AG20443 (cell line): ENCODE measurements at regions not wholly inside any gene's neighbourhood (a gene's known extent, or its start where the extent isn't known, plus 50 kb on each side); places are given as distances from the start of the nearest gene placed in this dataset.
"Not testable (repeated sequence)": the region's sequence is repeated elsewhere in the genome, so short reads cannot be mapped to it uniquely, and the experiment has no call there.

Experiments
- DNase-seq: peaks from one replicate; pipeline ENCODE4 v3.0.0; 2012; ENCODE audit warnings: low spot score, mixed read lengths

DNA sequence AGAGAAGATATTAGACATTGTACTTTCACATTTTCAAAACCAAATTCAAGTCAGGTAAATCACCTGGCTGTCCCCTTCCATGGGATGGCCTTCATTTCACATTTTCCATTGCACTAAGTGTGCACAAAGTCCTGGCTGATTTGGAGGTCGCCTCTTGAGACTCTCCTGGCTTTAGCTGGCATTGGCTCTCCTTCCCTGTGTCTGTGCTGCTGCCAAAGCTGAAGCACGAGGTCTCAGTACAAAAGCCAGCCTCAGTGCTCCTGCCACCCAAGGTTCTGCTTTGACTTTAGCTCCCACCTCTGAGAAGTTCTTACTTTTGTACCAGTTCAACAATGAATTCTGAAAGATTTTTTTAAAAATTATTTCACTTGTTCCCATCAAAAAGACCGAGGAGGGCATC lies 289.2 kb upstream of the CNR1 start:
- DNase-seq, result no peak

- no peak for DNase-seq
Measured at GRCh38 chr6:88454658-88455057, 288.5 kb upstream of the CNR1 start.

- DNase-seq, result no peak
Measured at GRCh38 chr6:88449770-88450169, 283.6 kb upstream of the CNR1 start.

DNA sequence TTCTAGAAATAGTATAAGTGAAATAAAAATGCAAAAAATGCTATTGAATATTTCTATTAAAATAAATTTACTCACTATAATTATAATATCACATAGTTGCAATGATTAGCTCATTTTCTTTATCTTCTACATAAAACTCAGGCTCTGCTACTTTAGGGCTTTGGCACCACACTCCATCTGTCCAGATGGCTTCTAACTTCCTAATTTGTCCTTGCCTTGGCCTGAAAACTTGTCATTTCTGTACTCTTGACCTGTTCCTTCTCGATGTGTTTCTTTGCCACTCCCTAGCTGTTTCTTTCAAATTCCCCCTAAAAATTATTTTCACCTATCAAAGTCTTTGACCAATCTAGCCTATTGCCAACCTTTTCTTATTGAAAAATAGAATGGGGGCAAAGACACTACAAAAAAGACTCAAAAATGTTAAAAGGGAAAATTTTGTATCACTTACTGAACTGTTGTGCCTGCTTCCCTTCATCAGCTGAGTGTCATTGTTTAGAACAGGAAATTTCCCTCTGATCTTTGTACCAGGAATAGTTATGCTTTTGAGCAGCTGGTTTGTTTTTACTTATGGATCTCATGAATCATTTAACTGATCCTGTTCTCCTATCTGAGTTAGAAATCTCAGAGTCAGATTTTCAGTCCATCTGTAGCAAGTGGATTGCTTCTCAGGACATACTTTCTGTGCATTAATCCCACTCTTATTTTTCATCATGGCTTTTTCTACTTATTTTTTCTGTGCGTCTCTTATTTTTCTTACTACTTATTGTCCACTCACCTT lies 279.2 kb upstream of the CNR1 start:
- DNase-seq, result no peak

GRCh38 chr6:88443554-88443953 lies 277.4 kb upstream of the CNR1 start:
- DNase-seq, result no peak

DNA sequence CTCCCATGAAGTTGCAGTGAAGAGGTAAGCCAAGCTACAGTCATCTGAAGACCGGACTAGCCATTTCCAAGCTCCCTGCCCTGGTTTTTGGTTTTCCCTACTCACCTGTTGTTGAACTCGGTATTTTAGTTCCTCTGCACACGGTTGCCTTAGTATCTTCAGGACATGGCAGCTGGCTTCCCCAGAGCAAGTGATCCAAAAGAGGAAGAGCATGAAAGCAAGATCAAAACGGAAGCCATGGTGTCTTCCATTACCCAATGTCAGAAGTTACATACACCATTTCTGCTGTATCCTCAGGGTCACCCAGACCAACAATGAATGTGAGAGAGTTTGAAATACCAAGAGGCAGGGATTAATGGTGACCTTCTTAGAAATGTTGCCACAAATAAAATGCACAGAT lies 276.6 kb upstream of the CNR1 start:
- DNase-seq, result no peak

DNA sequence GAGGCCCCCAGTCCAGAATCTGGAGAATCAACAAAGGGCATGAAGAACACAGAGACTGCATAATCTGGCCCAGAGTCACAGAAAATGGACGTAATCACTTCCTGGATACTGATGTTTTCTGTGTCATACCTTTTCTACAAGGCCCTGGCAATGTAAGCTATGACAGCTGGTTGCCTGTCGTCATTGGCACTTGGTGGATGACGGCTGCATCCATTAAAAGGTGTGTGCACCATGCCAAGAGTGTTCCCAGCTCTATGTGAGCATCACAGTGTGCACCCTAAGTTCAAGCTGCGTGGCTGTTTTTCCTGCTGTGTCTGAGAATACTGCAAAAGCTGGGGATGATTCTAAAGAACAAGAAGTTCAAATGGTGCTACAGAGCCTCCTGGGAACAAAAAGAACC lies 275.2 kb upstream of the CNR1 start:
- no peak for DNase-seq

- no peak for DNase-seq
Measured at GRCh38 chr6:88428068-88428467, 261.9 kb upstream of the CNR1 start.

DNA sequence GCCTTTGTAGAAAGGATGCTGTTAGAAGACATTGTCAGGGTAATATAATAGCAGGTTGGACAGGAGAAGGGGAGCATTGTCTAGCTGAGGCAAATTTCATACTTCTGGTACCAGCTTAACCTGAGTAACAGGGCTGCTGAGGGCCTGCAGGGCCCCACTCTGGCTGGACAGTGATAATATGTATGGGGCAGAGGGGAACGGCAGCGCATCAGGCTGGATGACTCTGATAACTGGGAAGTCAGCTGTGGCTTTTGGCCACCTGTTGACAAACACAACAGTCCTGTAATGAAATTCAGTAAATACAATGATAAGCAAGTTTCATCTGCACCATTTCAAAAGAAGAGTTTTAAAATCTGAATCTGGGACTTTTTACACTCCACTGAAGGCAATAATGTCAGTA lies 259.9 kb upstream of the CNR1 start:
- no peak for DNase-seq

DNA sequence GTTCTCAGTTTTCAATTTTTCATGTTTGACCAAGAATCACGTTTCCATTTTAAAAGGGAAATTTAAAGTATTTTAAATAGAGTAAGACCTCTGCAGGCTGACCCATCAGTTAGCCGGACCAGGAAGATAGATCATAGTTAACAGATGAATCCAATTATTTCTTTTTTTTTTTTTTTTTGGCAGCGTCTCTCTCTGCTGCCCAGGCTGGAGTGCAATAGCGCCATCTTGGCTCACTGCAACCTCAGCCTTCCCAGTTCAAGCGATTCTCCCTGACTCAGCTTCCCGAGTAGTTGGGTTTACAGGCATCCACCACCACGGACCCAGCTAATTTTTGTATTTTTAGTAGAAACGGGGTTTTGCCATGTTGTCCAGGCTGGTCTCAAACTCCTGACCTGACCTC lies 256.7 kb upstream of the CNR1 start:
- no peak for DNase-seq

DNA sequence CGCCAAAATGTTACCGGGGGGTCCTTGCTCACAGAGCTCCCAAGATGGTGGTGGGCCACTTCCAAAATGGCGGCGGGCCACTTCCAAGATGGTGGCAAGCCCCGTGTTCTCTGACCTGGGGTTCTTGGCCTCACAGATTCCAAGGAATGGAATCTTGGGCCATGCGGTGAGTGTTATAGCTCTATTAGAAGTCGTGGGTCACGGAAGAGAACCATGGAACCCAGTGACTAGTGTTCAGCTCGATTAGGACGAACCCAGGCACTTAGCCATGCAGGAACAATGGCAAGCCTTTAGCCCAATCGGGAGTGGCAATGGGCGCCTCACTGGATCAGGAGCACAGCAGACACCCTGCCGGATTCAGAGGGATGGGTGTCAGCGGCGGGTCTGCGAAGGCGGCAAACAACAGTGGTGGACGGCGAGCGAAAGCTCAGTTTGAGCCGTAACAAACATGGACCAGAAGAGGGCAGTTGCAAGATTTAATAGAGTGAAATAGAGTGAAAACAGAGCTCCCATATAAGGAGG lies 254.9 kb upstream of the CNR1 start:
- DNase-seq, result not testable (repeated sequence)

- not testable (repeated sequence) for DNase-seq
Measured at GRCh38 chr6:88418921-88419810, 253.0 kb upstream of the CNR1 start.

DNA sequence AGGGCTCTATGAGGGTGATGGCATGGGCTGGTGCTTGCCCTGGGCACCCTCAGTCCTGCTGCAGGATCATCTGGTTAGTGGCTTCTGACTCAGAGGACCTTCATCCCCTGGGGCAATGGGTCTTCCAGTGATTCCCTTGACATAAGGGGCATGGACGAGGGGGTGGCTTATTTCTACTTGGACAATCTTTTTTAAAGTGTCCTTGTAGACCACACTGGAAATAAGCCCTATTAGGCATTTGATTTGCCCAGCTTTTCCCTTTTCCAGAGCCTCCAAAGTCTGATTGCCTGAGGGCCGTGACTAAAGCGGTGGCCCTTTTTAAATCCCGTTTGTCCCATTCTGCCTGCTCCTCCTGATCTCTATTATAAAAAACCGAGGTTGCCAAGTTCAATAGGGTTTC lies 251.2 kb upstream of the CNR1 start:
- not testable (repeated sequence) for DNase-seq

- no peak for DNase-seq
Measured at GRCh38 chr6:88413459-88413858, 247.3 kb upstream of the CNR1 start.

GRCh38 chr6:88408355-88408754 lies 242.2 kb upstream of the CNR1 start:
- not testable (repeated sequence) for DNase-seq

GRCh38 chr6:88406674-88407073 lies 240.5 kb upstream of the CNR1 start:
- DNase-seq, result not testable (repeated sequence)

DNA sequence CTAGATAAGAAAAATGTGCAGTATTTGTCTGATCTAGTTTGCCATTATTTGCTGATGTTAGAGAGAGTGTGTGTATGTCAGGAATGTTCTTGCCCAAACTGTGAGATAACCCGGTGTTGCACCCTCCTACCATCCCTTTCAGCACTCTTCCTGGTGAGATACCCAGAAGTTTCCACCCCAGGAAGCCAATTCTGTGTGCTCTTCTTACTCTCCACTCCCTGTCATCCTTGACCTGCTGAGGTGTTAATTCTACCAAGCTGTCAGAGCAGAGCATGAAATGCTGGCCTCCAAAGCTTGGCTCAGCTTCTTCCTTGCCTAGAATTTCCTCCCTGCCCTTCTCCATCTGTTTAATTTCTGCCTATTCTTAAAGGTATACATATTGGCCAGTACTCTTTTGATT lies 237.3 kb upstream of the CNR1 start:
- no peak for DNase-seq

- DNase-seq, result no peak
Measured at GRCh38 chr6:88402909-88403308, 236.8 kb upstream of the CNR1 start.

DNA sequence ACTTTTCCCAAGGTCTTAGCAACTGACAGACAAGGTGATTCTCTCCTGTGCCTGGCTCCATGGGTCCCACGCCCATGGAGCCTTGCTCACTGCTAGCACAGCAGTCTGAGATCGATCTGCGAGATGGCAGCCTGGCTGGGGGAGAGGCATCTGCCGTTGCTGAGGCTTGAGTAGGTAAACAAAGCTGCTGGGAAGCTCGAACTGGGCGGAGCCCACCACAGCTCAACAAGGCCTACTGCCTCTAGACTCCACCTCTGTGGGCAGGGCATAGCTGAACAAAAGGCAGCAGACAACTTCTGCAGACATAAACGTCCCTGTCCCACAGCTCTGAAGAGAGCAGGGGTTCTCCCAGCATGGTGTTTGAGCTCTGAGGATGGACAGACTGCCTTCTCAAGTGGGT lies 224.9 kb upstream of the CNR1 start:
- DNase-seq, result not testable (repeated sequence)

DNA sequence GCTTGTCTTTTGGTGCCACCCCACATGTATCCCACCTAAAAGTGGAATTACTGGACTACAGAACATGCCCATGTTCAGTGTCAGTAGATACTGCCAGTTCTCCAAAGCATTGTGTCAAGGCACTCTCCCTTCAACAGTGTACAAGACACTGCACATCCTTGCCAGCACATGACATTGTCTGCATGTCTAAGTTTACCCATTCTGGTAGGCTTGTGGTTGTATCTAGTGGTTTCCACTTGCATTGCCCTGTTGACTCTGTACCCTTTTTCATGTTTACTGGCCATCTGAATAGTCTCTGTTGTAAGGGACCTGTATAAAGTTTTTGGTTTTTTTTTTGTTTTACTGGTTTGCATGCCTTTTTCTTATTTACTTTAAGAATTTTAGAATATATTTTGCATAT lies 222.4 kb upstream of the CNR1 start:
- DNase-seq, result no peak

DNA sequence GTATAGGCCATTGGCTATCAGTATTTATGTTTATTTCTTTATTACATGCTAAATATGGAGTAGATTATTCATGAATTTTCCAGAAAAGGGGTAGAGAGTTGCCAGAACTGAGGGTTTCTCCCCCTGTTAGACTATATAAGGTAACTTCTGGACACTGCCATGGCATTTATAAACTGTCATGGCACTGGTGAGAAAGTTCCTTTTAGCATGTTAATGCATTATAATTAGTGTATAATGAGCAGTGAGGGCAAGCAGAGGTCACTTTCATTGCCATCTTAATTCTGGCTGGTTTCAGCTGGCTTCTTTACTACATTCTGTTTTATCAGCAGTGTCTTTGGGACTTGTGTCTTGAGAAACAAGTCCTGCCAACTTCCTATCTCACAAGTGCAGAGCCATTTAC lies 220.0 kb upstream of the CNR1 start:
- no peak for DNase-seq

DNA sequence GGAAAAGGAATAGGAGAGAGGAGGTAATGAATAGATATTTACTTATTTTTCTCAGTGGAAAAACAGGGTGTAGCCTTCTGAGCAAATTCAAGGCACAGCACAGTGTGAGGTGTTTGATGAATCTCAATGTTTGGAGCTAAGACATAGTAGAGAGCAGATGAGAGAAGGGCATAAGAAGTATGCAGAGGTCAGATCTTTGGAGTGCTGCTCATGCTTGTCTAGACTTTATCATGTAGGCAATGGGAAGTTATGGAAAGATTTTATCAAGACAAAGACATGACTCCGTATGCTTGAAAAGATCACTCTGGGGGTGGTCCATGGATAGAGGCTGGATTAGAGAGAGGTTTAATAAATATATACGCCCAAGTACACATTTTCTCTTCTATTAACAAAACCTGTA lies 217.0 kb upstream of the CNR1 start:
- no peak for DNase-seq

DNA sequence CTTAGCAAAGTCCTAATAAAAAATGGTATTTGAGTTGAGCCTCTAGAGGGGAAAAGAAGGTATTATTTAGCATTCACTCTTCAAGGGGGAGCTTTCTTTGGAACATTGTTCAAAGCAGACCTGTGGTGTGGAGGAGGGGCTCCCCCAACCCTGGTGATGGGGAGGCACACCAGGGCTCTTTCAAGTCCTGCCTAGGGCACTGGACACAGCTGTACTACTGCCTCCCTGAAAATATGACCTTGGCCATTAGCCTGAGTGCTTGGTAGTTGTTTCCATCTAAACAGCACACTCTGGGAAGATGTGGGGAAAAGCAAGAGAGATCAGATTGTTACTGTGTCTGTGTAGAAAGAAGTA lies 215.1 kb upstream of the CNR1 start:
- DNase-seq, result no peak
